ENCODE measurements at regions not wholly inside any gene's neighbourhood (a gene's known extent, or its start where the extent isn't known, plus 50 kb on each side); places are given as distances from the start of the nearest gene placed in this dataset.

- Mint-ChIP-seq H3K4me3 (ENCODE audit: unreplicated experiment) (no peak overlapping the region), H3K36me3 (ENCODE audit: unreplicated experiment) (no peaks in the 10 kb centered on the region), H3K27ac (ENCODE audit: unreplicated experiment) (no peak overlapping the region), H3K4me1 (ENCODE audit: unreplicated experiment) (no peaks in the 10 kb centered on the region), H3K9me3 (ENCODE audit: unreplicated experiment) (peaks cover 25% of the 10 kb centered on the region), H3K27me3 (ENCODE audit: unreplicated experiment) (peaks cover 15% of the 10 kb centered on the region)
- no peak for TF ChIP-seq CTCF (IDR thresholded peaks at IDR 0.05)
- no peak for DNase-seq (ENCODE audit: extremely low spot score, unreplicated experiment)
Observed at GRCh38 chr20:60200305-60200918, 242.2 kb downstream of the CDH26 start.

- Mint-ChIP-seq H3K27ac (ENCODE audit: unreplicated experiment) (no peak overlapping the region), H3K4me3 (ENCODE audit: unreplicated experiment) (no peak overlapping the region), H3K4me1 (ENCODE audit: unreplicated experiment) (no peaks in the 10 kb centered on the region), H3K9me3 (ENCODE audit: unreplicated experiment) (peaks cover 15% of the 10 kb centered on the region), H3K27me3 (ENCODE audit: unreplicated experiment) (peaks cover 20% of the 10 kb centered on the region), H3K36me3 (ENCODE audit: unreplicated experiment) (no peaks in the 10 kb centered on the region)
- DNase-seq (ENCODE audit: extremely low spot score, unreplicated experiment): no peak
- no peak for TF ChIP-seq CTCF (IDR thresholded peaks at IDR 0.05)
Observed at GRCh38 chr20:60201198-60201835, 243.1 kb downstream of the CDH26 start.

GRCh38 chr20:60202046-60202445, 243.8 kb downstream of the CDH26 start:
- H3K4me3 Mint-ChIP-seq (ENCODE audit: unreplicated experiment): no peak overlapping the region
- H3K27ac Mint-ChIP-seq (ENCODE audit: unreplicated experiment): no peak overlapping the region
- peaks cover 18% of the 10 kb centered on the region for H3K27me3 Mint-ChIP-seq (ENCODE audit: unreplicated experiment)
- DNase-seq (ENCODE audit: extremely low spot score, unreplicated experiment): no peak
- peaks cover 15% of the 10 kb centered on the region for H3K9me3 Mint-ChIP-seq (ENCODE audit: unreplicated experiment)
- H3K36me3 Mint-ChIP-seq (ENCODE audit: unreplicated experiment): no peaks in the 10 kb centered on the region
- no peak for TF ChIP-seq CTCF (IDR thresholded peaks at IDR 0.05)
- H3K4me1 Mint-ChIP-seq (ENCODE audit: unreplicated experiment): no peaks in the 10 kb centered on the region

GRCh38 chr20:60203451-60203850, 245.2 kb downstream of the CDH26 start:
- H3K4me1 Mint-ChIP-seq (ENCODE audit: unreplicated experiment): no peaks in the 10 kb centered on the region
- H3K4me3 Mint-ChIP-seq (ENCODE audit: unreplicated experiment): no peak overlapping the region
- no peak for DNase-seq (ENCODE audit: extremely low spot score, unreplicated experiment)
- H3K36me3 Mint-ChIP-seq (ENCODE audit: unreplicated experiment): no peaks in the 10 kb centered on the region
- H3K27me3 Mint-ChIP-seq (ENCODE audit: unreplicated experiment): peaks cover 20% of the 10 kb centered on the region
- H3K9me3 Mint-ChIP-seq (ENCODE audit: unreplicated experiment): peaks cover 12% of the 10 kb centered on the region
- H3K27ac Mint-ChIP-seq (ENCODE audit: unreplicated experiment): no peak overlapping the region
- no peak for TF ChIP-seq CTCF (IDR thresholded peaks at IDR 0.05)

GRCh38 chr20:60204601-60205000, 246.4 kb downstream of the CDH26 start:
- DNase-seq (ENCODE audit: extremely low spot score, unreplicated experiment): no peak
- no peak for TF ChIP-seq CTCF (IDR thresholded peaks at IDR 0.05)
- H3K27me3 Mint-ChIP-seq (ENCODE audit: unreplicated experiment): peaks cover 27% of the 10 kb centered on the region
- peaks cover 2% of the 10 kb centered on the region for H3K9me3 Mint-ChIP-seq (ENCODE audit: unreplicated experiment)
- H3K36me3 Mint-ChIP-seq (ENCODE audit: unreplicated experiment): no peaks in the 10 kb centered on the region
- H3K4me1 Mint-ChIP-seq (ENCODE audit: unreplicated experiment): no peaks in the 10 kb centered on the region
- H3K4me3 Mint-ChIP-seq (ENCODE audit: unreplicated experiment): no peak overlapping the region
- H3K27ac Mint-ChIP-seq (ENCODE audit: unreplicated experiment): no peak overlapping the region
